ENCODE measurements at regions not wholly inside any gene's neighbourhood (a gene's known extent, or its start where the extent isn't known, plus 50 kb on each side); places are given as distances from the start of the nearest gene placed in this dataset.

DNA sequence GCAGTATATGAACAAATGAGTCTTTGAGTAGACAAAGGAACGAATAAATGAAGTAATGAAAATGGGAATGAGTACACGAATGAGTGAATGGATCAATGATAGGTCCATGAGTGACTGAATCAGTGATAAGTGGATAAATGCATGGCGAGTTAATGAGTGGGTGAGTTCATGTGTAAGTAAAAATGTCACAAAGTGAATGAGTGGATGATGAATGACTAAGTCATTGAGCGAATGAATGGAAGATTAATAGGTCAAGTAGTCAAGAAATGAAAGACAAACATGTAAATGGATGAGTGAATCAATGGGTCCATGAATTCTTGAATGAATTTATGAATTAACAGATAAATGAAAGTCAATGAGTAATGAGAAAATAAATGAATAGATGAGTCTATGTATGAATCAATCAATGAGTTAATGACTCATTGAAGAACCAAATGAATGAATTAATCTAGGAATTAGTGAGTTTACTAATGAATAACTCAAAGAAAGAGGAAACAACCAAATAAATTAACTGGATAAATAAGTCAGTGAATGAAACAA is 97.3 kb upstream of the RTL1 start:
- no peak for TF ChIP-seq CTCF (IDR thresholded peaks at IDR 0.05)
- TF ChIP-seq POLR2AphosphoS5 (IDR thresholded peaks at IDR 0.05; ENCODE audit: low read depth, low read length), result no peak
- TF ChIP-seq, protein P1, sequence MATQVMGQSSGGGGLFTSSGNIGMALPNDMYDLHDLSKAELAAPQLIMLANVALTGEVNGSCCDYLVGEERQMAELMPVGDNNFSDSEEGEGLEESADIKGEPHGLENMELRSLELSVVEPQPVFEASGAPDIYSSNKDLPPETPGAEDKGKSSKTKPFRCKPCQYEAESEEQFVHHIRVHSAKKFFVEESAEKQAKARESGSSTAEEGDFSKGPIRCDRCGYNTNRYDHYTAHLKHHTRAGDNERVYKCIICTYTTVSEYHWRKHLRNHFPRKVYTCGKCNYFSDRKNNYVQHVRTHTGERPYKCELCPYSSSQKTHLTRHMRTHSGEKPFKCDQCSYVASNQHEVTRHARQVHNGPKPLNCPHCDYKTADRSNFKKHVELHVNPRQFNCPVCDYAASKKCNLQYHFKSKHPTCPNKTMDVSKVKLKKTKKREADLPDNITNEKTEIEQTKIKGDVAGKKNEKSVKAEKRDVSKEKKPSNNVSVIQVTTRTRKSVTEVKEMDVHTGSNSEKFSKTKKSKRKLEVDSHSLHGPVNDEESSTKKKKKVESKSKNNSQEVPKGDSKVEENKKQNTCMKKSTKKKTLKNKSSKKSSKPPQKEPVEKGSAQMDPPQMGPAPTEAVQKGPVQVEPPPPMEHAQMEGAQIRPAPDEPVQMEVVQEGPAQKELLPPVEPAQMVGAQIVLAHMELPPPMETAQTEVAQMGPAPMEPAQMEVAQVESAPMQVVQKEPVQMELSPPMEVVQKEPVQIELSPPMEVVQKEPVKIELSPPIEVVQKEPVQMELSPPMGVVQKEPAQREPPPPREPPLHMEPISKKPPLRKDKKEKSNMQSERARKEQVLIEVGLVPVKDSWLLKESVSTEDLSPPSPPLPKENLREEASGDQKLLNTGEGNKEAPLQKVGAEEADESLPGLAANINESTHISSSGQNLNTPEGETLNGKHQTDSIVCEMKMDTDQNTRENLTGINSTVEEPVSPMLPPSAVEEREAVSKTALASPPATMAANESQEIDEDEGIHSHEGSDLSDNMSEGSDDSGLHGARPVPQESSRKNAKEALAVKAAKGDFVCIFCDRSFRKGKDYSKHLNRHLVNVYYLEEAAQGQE (IDR thresholded peaks at IDR 0.05; ENCODE audit: insufficient read depth in 1 of 2, low read depth in 2 of 2, low read length in 1 of 2), result no peak

All from Panc1 (cell line).